ENCODE measurements at regions not wholly inside any gene's neighbourhood (a gene's known extent, or its start where the extent isn't known, plus 50 kb on each side); places are given as distances from the start of the nearest gene placed in this dataset.

- 10 to 71% methylated on average over 1 of the region's 1 CpG for WGBS, 2 donors (ENCODE audit: low coverage in 1 of 2)
- Histone ChIP-seq H3K27ac (no peak overlapping the region), H3K9me3 (peaks cover 0 to 6% of the 10 kb centered on the region in 2 donors), H3K4me1 (no peaks in the 10 kb centered on the region), H3K36me3 (no peaks in the 10 kb centered on the region), H3K27me3 (no peaks in the 10 kb centered on the region), H3K4me3 (no peak overlapping the region)
- TF ChIP-seq EP300 (IDR thresholded peaks at IDR 0.05; ENCODE audit: low read depth): no peak
- no peak for TF ChIP-seq POLR2AphosphoS5 (IDR thresholded peaks at IDR 0.05)
- no peak for TF ChIP-seq CTCF (IDR thresholded peaks at IDR 0.05)
- TF ChIP-seq POLR2A (IDR thresholded peaks at IDR 0.05): no peak
- in situ Hi-C loops (cut with MboI; ENCODE audit: low pct_ligation_motif_present in 1 of 4, low pct_unique_long_range_greater_than_20kb in 1 of 4, low sequenced_read_pairs in 3 of 4) (no loop called here), intact Hi-C loops (cut with DNase I; ENCODE audit: low total_unique reads) (no loop called here)
- DNase-seq: no peak
These were observed 211.6 kb upstream of the IGF1 start for GRCh38 chr12:102691773-102692555.

DNA sequence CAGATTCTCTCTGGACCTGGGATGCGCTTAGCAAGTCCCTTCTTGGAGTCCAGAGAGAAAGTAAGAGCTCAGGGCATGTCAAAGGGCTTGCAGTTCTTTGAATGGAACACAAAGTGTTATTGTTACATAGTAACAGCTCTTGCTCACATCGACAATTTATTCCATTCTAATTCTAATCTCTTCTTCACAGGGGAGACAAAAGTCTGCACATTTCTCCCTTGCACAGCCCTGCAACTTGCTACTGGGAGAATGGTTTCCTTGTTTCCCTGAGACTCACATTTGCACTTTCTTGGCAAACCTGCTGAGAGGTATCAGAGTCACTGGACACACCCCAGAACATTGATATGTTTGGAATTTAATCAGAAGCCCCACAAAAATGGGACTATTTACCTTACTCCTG lies 209.9 kb upstream of the IGF1 start:
- Histone ChIP-seq H3K36me3 (no peaks in the 10 kb centered on the region), H3K4me3 (no peak overlapping the region), H3K27me3 (no peaks in the 10 kb centered on the region), H3K4me1 (no peaks in the 10 kb centered on the region), H3K9me3 (peaks cover 0 to 2% of the 10 kb centered on the region in 2 donors), H3K27ac (no peak overlapping the region)
- in situ Hi-C loops (cut with MboI; ENCODE audit: low pct_ligation_motif_present in 1 of 4, low pct_unique_long_range_greater_than_20kb in 1 of 4, low sequenced_read_pairs in 3 of 4) (no loop called here), intact Hi-C loops (cut with DNase I; ENCODE audit: low total_unique reads) (no loop called here)
- no peak for TF ChIP-seq EP300 (IDR thresholded peaks at IDR 0.05; ENCODE audit: low read depth)
- TF ChIP-seq CTCF (IDR thresholded peaks at IDR 0.05): no peak
- TF ChIP-seq POLR2A (IDR thresholded peaks at IDR 0.05): no peak
- no peak for TF ChIP-seq POLR2AphosphoS5 (IDR thresholded peaks at IDR 0.05)
- DNase-seq: no peak
- WGBS, 2 donors (ENCODE audit: low coverage in 1 of 2): 65 to 84% methylated on average over 2 of the region's 2 CpGs

DNA sequence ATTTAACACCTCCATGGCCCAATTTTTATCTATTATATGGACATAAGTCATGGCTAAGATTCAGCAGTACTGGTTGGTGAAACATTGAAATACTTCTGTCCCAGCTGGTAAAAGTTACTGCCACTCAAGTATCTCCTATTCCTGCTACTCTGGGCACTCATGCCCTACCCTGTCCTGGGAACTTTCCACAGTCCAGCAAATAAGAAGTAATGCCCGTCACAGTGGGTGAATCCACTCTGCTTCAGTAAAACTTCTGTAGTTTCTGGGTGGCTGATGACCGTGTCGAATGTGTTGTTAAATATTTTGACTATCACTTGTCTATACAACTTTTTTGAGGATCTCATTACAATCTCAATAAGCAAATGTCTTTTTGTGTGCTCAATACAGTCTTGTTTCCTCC lies 209.3 kb upstream of the IGF1 start:
- H3K27ac ChIP-seq: no peak overlapping the region

DNA sequence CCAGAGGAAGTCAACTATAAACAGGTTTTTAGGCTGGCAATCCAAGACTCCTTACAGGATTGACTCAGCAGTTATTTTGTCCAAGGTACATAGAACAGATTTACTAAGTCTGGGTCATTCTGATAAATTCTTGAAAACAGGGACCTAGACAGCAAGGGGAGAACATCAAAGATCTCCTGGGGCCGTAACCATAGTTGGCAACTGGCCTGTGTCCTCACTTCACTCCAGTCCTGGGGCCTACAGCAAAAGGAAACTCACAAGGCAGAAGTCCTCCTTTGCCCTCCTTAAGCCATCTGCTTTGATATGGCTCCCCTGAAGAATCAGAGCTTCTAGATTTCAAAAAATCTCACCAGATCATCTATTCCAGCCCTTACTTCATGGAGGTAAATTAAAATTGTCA lies 207.2 kb upstream of the IGF1 start:
- no peak overlapping the region for H3K27ac ChIP-seq
- TF ChIP-seq EP300 (IDR thresholded peaks at IDR 0.05; ENCODE audit: low read depth) (no peak), CTCF (IDR thresholded peaks at IDR 0.05) (no peak), POLR2AphosphoS5 (IDR thresholded peaks at IDR 0.05) (no peak), POLR2A (IDR thresholded peaks at IDR 0.05) (no peak)
- no peak for DNase-seq
- no peaks in the 10 kb centered on the region for H3K4me1 ChIP-seq
- H3K36me3 ChIP-seq: no peaks in the 10 kb centered on the region
- intact Hi-C loops (cut with DNase I; ENCODE audit: low total_unique reads) (no loop called here), in situ Hi-C loops (cut with MboI; ENCODE audit: low pct_ligation_motif_present in 1 of 4, low pct_unique_long_range_greater_than_20kb in 1 of 4, low sequenced_read_pairs in 3 of 4) (no loop called here)
- WGBS, 2 donors (ENCODE audit: low coverage in 1 of 2): 71% methylated on average over 1 of the region's 1 CpG; no CpG with 5 or more reads in 1 of the 2 donors
- no peak overlapping the region for H3K4me3 ChIP-seq
- no peaks in the 10 kb centered on the region for H3K9me3 ChIP-seq
- H3K27me3 ChIP-seq: no peaks in the 10 kb centered on the region

More for the DNA sequence above, 209.3 kb upstream of the IGF1 start:
- in situ Hi-C loops (cut with MboI; ENCODE audit: low pct_ligation_motif_present in 1 of 4, low pct_unique_long_range_greater_than_20kb in 1 of 4, low sequenced_read_pairs in 3 of 4) (no loop called here), intact Hi-C loops (cut with DNase I; ENCODE audit: low total_unique reads) (no loop called here)
- Histone ChIP-seq H3K9me3 (no peaks in the 10 kb centered on the region), H3K4me3 (no peak overlapping the region), H3K36me3 (no peaks in the 10 kb centered on the region), H3K4me1 (no peaks in the 10 kb centered on the region), H3K27me3 (no peaks in the 10 kb centered on the region)
- TF ChIP-seq EP300 (IDR thresholded peaks at IDR 0.05; ENCODE audit: low read depth) (no peak), CTCF (IDR thresholded peaks at IDR 0.05) (no peak), POLR2A (IDR thresholded peaks at IDR 0.05) (no peak), POLR2AphosphoS5 (IDR thresholded peaks at IDR 0.05) (no peak)
- DNase-seq: no peak
- 63 to 92% methylated on average over 3 of the region's 3 CpGs for WGBS, 2 donors (ENCODE audit: low coverage in 1 of 2)
